Panc1 (cell line): ENCODE measurements at regions not wholly inside any gene's neighbourhood (a gene's known extent, or its start where the extent isn't known, plus 50 kb on each side); places are given as distances from the start of the nearest gene placed in this dataset.

ENCODE experiments used
- CTCF ChIP-seq: fragments of 450-650 bp; IDR thresholded peaks from 2 replicates; pipeline ENCODE4 v1.5.1; 2017; ENCODE audit warnings: mild to moderate bottlenecking
- POLR2AphosphoS5 ChIP-seq: IDR thresholded peaks from 2 replicates; pipeline ENCODE4 v1.6.1; 2012; ENCODE audit warnings: mild to moderate bottlenecking, low read depth, low read length, moderate library complexity

- TF ChIP-seq CTCF = no peak
- TF ChIP-seq POLR2AphosphoS5 = no peak
These were observed 115.9 kb upstream of the GJB6 start for GRCh38 chr13:20348018-20348417.
